Mucosa of descending colon (tissue), 3 donors: ENCODE measurements at regions not wholly inside any gene's neighbourhood (a gene's known extent, or its start where the extent isn't known, plus 50 kb on each side); places are given as distances from the start of the nearest gene placed in this dataset.

Experiments used
- ATAC-seq: fragments of 200-7000 bp; cut with Tn5 transposase; one replicate; pipeline ENCODE4 v1.9.1; 2020; ENCODE audit warnings: mild to moderate bottlenecking, moderate library complexity
- DNase-seq, 3 donors: peaks; one replicate each; pipeline ENCODE4 v3.0.0-alpha.2; 2020
- H3K36me3 ChIP-seq: fragments of 200-600 bp; one replicate; pipeline ENCODE4 v1.8.0; 2021; ENCODE audit warnings: low read depth, mild to moderate bottlenecking
- H3K4me1 ChIP-seq: fragments of 200-600 bp; one replicate; pipeline ENCODE4 v1.8.0; 2021; ENCODE audit warnings: low read depth, mild to moderate bottlenecking
- H3K4me3 ChIP-seq: fragments of 200-600 bp; one replicate; pipeline ENCODE4 v1.8.0; 2021; ENCODE audit warnings: mild to moderate bottlenecking
- H3K9me3 ChIP-seq: fragments of 200-600 bp; one replicate; pipeline ENCODE4 v1.8.0; 2021; ENCODE audit warnings: mild to moderate bottlenecking
- CTCF ChIP-seq: fragments of 200-600 bp; IDR thresholded peaks from one replicate; pipeline ENCODE4 v1.8.0; 2022; ENCODE audit warnings: antibody characterized with exemption, mild to moderate bottlenecking
- intact Hi-C, 2 donors: fragments of 100-400 bp; cut with DNase I in 1 of 2; cut with micrococcal nuclease in 1 of 2; formaldehyde crosslinking; loops; one replicate each; pipeline versions ENCODE4 v1.11.0 to v1.11.1; 2022; cut with DNase I, micrococcal nuclease
- donor health status: DM: no; HTN: no; CAD: no; lungs with moderate emphysema.
- donor health status: DM: no; HTN: no; CAD: no.
- donor health status: DM: no; HTN: yes; CAD: no.

GRCh38 chr1:87274851-87275250 lies 53.8 kb upstream of the LMO4 start:
- Histone ChIP-seq H3K4me3 (no peak overlapping the region), H3K9me3 (no peaks in the 10 kb centered on the region), H3K4me1 (no peaks in the 10 kb centered on the region), H3K36me3 (no peaks in the 10 kb centered on the region)
- intact Hi-C loops: no loop called here
- no peak for TF ChIP-seq CTCF
- ATAC-seq: no peak
- no peak for DNase-seq

GRCh38 chr1:87278825-87279535 lies 49.7 kb upstream of the LMO4 start:
- ATAC-seq: no peak
- no peak overlapping the region for H3K4me3 ChIP-seq
- DNase-seq: no peak
- H3K36me3 ChIP-seq: no peaks in the 10 kb centered on the region
- no peaks in the 10 kb centered on the region for H3K9me3 ChIP-seq
- H3K4me1 ChIP-seq: no peaks in the 10 kb centered on the region
- intact Hi-C loops: no loop called here
- TF ChIP-seq CTCF: no peak
